Central memory CD8-positive, alpha-beta T cell (primary cell): ENCODE measurements at regions not wholly inside any gene's neighbourhood (a gene's known extent, or its start where the extent isn't known, plus 50 kb on each side); places are given as distances from the start of the nearest gene placed in this dataset.
A peak's percentile ranks its signal among the peaks of the same experiment; 100 is the strongest.
"Not testable (repeated sequence)": the region's sequence is repeated elsewhere in the genome, so short reads cannot be mapped to it uniquely, and the experiment has no call there.

Experiments
- ATAC-seq: fragments of 150-1000 bp; cut with Tn5 transposase; replicated peaks from 2 replicates; pipeline ENCODE4 v1.10.0; 2022; ENCODE audit warnings: mild to moderate bottlenecking, moderate FRiP score, moderate number of reproducible peaks; ENCODE audit not compliant: poor library complexity, severe bottlenecking; ENCODE audit errors: extremely low read depth
- DNase-seq, 2 donors: peaks; one replicate each; pipeline ENCODE4 v3.0.0; 2021; ENCODE audit warnings: low spot score in 2 of 2
- H3K27ac Mint-ChIP-seq: one replicate; pipeline ENCODE4 v1.8.0; 2022; ENCODE audit warnings: low read depth, mild to moderate bottlenecking, moderate library complexity, mixed read lengths
- H3K27me3 Mint-ChIP-seq: one replicate; pipeline ENCODE4 v1.8.0; 2022; ENCODE audit warnings: mixed read lengths
- H3K36me3 Mint-ChIP-seq: one replicate; pipeline ENCODE4 v1.8.0; 2022; ENCODE audit warnings: mild to moderate bottlenecking, moderate library complexity, mixed read lengths; ENCODE audit not compliant: insufficient read depth
- H3K4me1 Mint-ChIP-seq: one replicate; pipeline ENCODE4 v1.8.0; 2022; ENCODE audit warnings: mixed read lengths
- H3K4me3 Mint-ChIP-seq: one replicate; pipeline ENCODE4 v1.8.0; 2022; ENCODE audit warnings: mild to moderate bottlenecking, moderate library complexity, mixed read lengths
- H3K9me3 Mint-ChIP-seq: one replicate; pipeline ENCODE4 v1.8.0; 2022; ENCODE audit warnings: mixed read lengths

DNA sequence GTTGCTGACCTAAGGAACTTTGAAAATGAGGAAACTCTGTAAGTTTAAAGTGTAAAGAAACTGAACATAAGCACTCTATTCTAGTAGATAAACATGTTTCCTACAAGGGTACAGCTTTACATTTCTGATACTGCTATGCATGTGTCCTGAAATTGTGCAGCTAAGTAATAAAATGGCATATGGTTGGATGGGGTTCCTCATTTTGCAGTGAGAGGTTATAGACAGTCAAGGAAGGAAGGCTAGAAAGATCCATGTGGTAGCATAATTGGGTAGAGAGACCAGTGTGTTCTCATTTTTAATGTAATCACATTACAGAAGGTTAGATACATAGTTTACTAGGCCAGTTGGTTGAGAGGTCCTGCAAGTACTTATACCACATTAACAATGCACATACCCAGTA, 477.0 kb downstream of the TMEM121 start:
- Mint-ChIP-seq H3K27me3 (peaks cover 10% of the 10 kb centered on the region), H3K4me3 (no peak overlapping the region), H3K4me1 (peaks cover 28% of the 10 kb centered on the region), H3K36me3 (peaks cover 6% of the 10 kb centered on the region), H3K9me3 (no peaks in the 10 kb centered on the region), H3K27ac (no peak overlapping the region)
- no peak for DNase-seq
- ATAC-seq = no peak

DNA sequence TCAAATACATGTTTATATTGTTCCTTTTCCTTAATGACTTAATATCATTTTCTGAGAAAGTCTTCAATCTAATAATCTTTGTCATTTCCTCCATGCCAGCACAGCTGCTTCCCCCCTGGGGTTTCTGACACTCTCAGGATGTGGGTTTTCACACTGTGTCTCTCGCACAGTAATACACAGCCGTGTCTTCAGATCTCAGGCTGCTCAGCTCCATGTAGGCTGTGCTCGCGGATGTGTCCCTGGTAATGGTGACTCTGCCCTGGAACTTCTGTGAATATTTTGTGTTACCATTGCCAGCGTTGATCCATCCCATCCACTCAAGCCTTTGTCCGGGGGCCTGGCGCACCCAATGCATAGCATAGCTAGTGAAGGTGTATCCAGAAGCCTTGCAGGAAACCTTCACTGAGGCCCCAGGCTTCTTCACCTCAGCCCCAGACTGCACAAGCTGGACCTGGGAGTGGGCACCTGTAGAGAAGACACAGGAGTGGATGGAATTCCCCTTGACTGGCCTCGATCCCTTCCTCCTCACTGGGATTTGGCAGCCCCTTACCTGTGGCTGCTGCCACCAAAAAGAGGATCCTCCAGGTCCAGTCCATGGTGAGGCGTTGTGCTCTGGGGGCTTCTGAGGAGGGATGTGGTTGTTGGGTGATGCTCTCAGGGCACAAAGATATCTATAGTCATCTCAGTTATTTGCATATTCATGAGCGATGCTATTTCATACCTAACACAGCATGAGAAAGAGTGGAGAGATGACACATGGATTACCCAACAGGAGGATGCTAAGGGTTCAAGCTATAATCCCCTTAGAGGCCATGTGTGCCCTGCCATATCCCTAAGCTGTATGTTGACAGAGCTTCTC, 478.8 kb downstream of the TMEM121 start:
- Mint-ChIP-seq H3K4me3 (peak overlapping the region; percentile 46), H3K4me1 (peaks cover 19% of the 10 kb centered on the region), H3K27me3 (peaks cover 11% of the 10 kb centered on the region), H3K27ac (peak overlapping the region; percentile 57)
- peak; percentile 33 to 74 for DNase-seq
- H3K36me3 Mint-ChIP-seq, H3K9me3 Mint-ChIP-seq: not testable (repeated sequence)
- peak; percentile 89 for ATAC-seq

DNA sequence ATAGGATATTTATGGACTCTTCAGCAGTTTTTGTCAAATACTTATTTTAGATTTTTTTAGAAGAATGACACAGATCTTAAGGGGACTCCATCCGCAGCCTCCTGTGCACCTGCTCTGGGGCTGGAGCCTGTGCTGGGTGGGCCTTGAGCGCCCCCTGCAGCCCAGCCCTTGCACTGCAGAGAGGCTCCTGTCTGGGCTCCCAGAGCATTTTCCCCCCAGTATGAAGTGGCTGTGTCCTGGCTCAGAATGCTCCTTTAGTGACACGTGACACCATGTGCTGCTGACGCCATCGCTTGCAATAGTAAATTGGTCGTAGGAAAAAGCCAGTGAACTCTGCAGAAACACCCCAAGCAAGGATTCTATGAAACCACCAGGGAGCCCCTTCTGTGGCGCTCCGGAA, 479.7 kb downstream of the TMEM121 start:
- ATAC-seq (peak; percentile 38), DNase-seq (peak in 1 of 2 donors; percentile 36)
- not testable (repeated sequence) for H3K4me3 Mint-ChIP-seq, H3K36me3 Mint-ChIP-seq, H3K9me3 Mint-ChIP-seq
- Mint-ChIP-seq H3K27me3 (peaks cover 11% of the 10 kb centered on the region), H3K4me1 (peaks cover 19% of the 10 kb centered on the region), H3K27ac (peak overlapping the region; percentile 57)

DNA sequence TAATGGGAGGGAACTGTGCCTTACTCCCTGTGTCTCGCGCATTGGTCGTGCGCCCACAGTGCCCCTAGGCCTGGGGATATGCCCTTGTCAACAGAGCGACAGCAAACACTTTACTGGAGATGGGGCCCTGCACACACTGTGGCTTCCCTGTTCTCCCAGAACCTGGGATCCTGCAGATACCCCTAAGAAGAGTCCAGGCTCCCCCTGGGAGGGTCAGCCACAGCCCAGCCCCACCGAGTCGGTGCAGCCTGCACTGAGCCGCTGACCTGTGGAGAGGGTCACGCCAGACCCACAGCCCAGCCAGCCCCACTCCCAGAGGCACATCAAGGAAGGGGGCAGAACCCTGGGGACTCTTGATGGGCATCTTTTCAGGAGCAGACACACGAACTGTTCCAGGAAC, 480.3 kb downstream of the TMEM121 start:
- DNase-seq, ATAC-seq, H3K4me3 Mint-ChIP-seq, H3K9me3 Mint-ChIP-seq, H3K36me3 Mint-ChIP-seq, H3K27ac Mint-ChIP-seq: not testable (repeated sequence)
- H3K4me1 Mint-ChIP-seq = peaks cover 19% of the 10 kb centered on the region
- peaks cover 11% of the 10 kb centered on the region for H3K27me3 Mint-ChIP-seq

DNA sequence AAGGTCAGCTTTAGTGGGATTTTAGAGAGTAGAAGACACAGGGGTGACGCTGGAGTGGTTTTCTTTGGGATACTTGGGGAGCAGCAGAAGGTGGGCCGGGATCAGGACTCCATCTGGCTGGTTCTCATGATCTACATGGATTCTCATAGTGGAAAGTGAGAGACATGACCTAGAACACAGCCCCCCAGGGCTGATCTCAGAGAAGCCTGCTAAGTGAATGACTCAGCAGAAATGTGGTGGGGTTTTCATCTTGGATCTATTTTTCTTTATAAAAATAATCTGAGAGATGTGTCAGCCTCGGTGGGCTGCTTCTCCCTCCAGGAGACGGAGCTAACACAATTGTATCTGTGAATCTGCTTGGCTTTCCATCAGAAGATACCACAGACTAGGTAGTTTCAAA, 484.4 kb downstream of the TMEM121 start:
- ATAC-seq (no peak), DNase-seq (no peak)
- H3K36me3 Mint-ChIP-seq = peaks cover 3% of the 10 kb centered on the region
- H3K9me3 Mint-ChIP-seq = no peaks in the 10 kb centered on the region
- H3K4me3 Mint-ChIP-seq = no peak overlapping the region
- H3K27me3 Mint-ChIP-seq = peaks cover 33% of the 10 kb centered on the region
- no peak overlapping the region for H3K27ac Mint-ChIP-seq
- H3K4me1 Mint-ChIP-seq = peaks cover 20% of the 10 kb centered on the region

DNA sequence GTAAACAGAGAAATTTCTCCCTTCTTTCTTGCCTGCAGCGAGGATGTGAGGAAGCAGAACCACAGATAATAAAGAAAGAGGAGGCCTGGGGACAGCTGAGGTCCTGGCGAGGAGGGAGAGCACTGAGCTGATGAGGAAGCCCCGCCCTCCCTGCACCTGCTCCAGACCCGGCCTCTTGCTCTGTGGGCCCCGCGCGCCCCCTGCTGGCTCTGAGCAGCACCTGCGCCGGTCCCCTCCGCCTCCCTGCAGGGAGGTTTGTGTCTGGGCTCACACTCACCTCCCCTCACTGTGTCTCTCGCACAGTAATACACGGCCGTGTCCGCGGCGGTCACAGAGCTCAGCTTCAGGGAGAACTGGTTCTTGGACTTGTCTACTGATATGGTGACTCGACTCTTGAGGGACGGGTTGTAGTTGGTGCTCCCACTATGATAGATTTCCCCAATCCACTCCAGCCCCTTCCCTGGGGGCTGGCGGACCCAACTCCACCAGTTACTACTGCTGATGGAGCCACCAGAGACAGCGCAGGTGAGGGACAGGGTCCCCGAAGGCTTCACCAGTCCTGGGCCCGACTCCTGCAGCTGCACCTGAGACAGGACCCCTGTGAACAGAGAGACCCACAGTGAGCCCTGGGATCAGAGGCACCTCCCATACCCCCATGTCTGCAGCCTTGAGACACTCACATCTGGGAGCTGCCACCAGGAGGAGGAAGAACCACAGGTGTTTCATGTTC, 485.4 kb downstream of the TMEM121 start:
- H3K9me3 Mint-ChIP-seq, H3K4me3 Mint-ChIP-seq, H3K36me3 Mint-ChIP-seq: not testable (repeated sequence)
- Mint-ChIP-seq H3K27ac (peak overlapping the region; percentile 32), H3K27me3 (peaks cover 33% of the 10 kb centered on the region), H3K4me1 (peaks cover 15% of the 10 kb centered on the region)
- ATAC-seq = peak; percentile 32
- peak; percentile 47 to 74 for DNase-seq

DNA sequence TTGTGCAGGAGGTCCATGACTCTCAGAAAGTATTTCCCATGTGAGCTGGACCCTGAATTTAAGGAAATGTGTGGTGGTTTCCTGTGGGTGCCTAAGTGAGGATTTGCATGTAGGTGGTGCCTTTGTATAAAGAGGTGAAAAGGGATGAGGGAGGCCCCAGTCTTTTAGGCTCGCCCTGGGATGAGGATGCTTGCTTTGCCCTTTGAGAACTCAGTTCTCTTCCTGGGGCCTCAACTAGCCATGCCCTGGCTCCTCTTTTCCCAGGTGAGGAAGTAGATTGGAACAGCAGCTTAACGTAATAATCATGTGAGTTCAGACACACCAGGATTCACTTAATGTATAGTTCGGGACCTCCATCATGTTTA, 486.0 kb downstream of the TMEM121 start:
- not testable (repeated sequence) for H3K4me3 Mint-ChIP-seq, H3K9me3 Mint-ChIP-seq, H3K36me3 Mint-ChIP-seq, DNase-seq, ATAC-seq
- Mint-ChIP-seq H3K4me1 (peaks cover 15% of the 10 kb centered on the region), H3K27me3 (peaks cover 33% of the 10 kb centered on the region), H3K27ac (peak overlapping the region; percentile 32)

DNA sequence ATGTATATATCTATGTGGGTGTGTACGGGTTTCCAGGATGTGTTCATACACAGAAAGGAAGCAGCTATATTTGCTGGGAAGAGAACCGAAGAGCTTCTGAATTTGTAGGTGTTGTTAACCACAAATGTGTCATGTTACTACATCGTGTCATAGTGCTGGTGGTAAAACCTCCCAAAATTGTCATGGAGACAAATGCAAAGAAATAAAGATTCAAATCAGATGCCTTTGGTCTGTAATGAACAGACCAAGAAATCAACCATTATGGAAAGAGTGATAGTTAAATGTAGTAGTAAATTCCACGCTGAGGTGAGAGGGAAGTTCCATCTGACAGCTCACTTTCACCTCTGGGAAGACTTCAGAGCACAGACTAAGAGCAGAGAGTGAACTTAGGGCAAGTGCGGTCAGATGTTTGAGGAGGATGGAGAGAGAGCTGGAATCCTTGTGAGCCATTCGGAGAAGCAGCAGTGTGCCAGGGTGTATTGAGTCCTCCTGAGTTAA, 487.5 kb downstream of the TMEM121 start:
- DNase-seq (no peak), ATAC-seq (peak; percentile 70)
- H3K4me3 Mint-ChIP-seq = no peak overlapping the region
- H3K4me1 Mint-ChIP-seq = peaks cover 10% of the 10 kb centered on the region
- H3K27me3 Mint-ChIP-seq = peaks cover 22% of the 10 kb centered on the region
- peak overlapping the region; percentile 2 for H3K27ac Mint-ChIP-seq
- no peaks in the 10 kb centered on the region for H3K9me3 Mint-ChIP-seq
- H3K36me3 Mint-ChIP-seq = peaks cover 2% of the 10 kb centered on the region

DNA sequence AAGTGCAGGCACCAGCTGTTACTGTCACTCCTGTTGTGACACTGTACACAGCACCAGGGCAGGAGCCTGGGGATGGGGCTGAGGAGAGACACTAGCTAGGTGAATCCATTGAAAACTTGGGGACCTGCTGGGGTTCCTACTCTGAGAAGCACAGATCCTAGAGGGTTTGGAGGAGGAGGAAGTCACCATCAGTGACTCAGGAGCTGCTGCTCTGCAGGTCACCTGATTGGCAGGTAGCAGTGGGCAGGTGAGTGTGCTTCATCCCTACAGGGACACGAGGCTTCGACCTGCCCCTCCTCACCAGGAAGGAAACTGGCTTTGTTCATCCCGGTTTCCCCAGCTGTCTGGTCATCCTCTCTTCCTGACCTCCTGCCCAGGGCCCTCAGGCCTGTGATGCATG, 491.6 kb downstream of the TMEM121 start:
- not testable (repeated sequence) for H3K9me3 Mint-ChIP-seq, H3K4me3 Mint-ChIP-seq, H3K27ac Mint-ChIP-seq, H3K4me1 Mint-ChIP-seq, H3K36me3 Mint-ChIP-seq, ATAC-seq, DNase-seq
- H3K27me3 Mint-ChIP-seq = peaks cover 33% of the 10 kb centered on the region

DNA sequence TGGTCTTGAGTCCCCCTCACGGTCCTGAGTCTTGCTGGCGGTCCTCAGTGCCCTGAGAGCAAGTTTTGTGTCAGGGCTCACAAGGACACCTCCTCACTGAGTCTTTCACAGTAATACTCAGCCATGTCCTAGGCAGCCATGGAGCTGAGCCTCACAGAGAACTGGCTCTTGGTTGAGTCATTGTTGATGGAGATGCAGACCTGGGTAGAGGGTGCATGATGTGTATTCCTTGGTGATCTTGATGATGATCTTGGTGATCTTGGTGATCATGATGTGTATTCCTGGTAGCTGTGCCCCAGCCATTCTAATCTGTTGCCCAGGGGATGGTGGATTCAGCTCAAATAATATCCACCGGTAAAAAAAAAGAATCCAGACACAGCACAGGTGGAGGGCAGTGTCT, 495.4 kb downstream of the TMEM121 start:
- peaks cover 11% of the 10 kb centered on the region for H3K27me3 Mint-ChIP-seq
- H3K4me1 Mint-ChIP-seq = peaks cover 13% of the 10 kb centered on the region
- ATAC-seq (no peak), DNase-seq (no peak)
- H3K9me3 Mint-ChIP-seq = no peaks in the 10 kb centered on the region
- H3K27ac Mint-ChIP-seq = no peak overlapping the region
- no peak overlapping the region for H3K4me3 Mint-ChIP-seq
- H3K36me3 Mint-ChIP-seq = peaks cover 1% of the 10 kb centered on the region

DNA sequence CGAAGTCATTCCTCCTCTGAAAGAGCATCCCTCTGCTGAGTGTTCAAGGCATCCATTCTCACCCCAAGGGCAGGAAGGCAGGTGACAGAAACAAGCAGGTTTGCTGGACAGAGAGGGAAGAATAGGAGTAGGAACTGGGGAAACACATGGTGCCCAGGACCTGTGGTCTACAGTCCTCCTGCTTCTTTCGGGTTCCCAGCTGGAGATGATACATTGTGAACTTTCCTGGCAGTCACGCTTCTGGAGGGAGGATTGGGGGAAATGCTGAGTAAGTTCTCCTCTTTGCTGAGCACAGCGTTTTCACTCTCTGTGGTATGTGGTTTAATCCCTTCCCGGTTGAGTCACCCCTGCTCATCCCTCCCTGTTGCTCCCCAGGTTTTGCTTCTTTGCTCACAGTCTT, 496.3 kb downstream of the TMEM121 start:
- H3K9me3 Mint-ChIP-seq, DNase-seq, H3K36me3 Mint-ChIP-seq, H3K27ac Mint-ChIP-seq, H3K4me3 Mint-ChIP-seq, ATAC-seq: not testable (repeated sequence)
- Mint-ChIP-seq H3K27me3 (peaks cover 11% of the 10 kb centered on the region), H3K4me1 (peaks cover 13% of the 10 kb centered on the region)

DNA sequence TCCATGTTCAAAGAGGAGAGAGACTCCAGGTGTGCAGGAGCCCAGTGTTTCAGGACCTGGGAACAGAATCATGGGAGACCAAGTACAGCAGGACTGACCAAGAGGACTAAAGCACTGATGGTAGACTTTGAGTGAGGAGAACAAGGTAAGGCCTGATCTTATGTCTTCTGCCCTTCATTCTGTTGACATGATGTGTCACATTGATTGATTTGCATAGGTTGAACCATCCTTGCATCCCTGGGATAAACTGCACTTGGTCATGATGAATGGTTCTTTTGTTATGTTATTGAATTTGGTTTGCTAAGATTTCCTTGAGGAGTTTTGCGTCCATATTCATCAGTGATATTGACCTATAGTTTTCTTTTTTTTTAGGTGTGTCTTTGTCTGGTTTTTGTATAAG, 497.0 kb downstream of the TMEM121 start:
- H3K27me3 Mint-ChIP-seq = peaks cover 11% of the 10 kb centered on the region
- no peak overlapping the region for H3K4me3 Mint-ChIP-seq
- ATAC-seq (no peak), DNase-seq (no peak)
- peaks cover 13% of the 10 kb centered on the region for H3K4me1 Mint-ChIP-seq
- H3K36me3 Mint-ChIP-seq = peaks cover 1% of the 10 kb centered on the region
- no peak overlapping the region for H3K27ac Mint-ChIP-seq
- no peaks in the 10 kb centered on the region for H3K9me3 Mint-ChIP-seq
